UCSD-AML1 (cell line): ENCODE measurements at regions not wholly inside any gene's neighbourhood (a gene's known extent, or its start where the extent isn't known, plus 50 kb on each side); places are given as distances from the start of the nearest gene placed in this dataset.
A peak's percentile ranks its signal among the peaks of the same experiment; 100 is the strongest.
"Not testable (repeated sequence)": the region's sequence is repeated elsewhere in the genome, so short reads cannot be mapped to it uniquely, and the experiment has no call there.

ENCODE experiments used
- DNase-seq: peaks from one replicate; lab custom pipeline; 2025; ENCODE audit not compliant: unreplicated experiment; lab: John Stamatoyannopoulos, UW

DNA sequence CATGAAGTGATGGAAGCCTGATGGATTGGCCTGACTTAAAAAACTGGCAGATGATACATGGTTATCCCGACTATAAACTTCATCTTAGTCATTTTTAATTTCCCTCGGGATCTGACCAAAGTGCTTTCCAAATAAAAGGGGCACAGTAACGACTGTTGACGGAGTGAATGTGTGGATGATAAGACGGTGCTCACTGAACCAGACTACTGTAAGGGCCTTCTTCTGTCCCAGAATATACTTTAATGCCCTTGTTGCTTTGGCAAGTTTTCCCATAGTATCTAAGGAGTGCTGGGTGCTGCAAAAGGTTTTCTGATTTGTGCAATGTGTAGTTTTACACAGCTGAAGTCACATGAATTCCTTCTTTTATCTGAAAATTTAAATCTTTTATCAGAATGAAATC is 373.5 kb downstream of the DSEL start:
- DNase-seq: no peak

DNA sequence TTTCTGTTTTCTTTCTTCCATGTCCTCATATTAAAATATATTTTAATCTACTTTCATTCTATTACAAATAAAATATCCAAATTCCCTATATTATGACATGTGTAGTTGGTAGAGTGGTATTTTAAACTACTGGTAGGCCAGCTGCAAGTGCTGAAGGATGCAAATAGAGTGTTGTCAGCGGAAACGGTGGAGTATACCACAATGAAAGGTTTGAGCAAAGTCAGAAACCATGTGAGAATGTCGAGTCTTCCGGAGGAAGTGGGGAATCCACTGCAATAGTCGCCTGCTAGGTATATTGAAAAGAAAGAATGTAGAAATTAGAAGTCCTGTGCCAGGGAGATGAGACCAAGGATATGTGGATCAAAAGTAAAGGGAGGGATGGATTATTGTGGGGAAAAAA is 373.9 kb downstream of the DSEL start:
- DNase-seq: no peak

DNA sequence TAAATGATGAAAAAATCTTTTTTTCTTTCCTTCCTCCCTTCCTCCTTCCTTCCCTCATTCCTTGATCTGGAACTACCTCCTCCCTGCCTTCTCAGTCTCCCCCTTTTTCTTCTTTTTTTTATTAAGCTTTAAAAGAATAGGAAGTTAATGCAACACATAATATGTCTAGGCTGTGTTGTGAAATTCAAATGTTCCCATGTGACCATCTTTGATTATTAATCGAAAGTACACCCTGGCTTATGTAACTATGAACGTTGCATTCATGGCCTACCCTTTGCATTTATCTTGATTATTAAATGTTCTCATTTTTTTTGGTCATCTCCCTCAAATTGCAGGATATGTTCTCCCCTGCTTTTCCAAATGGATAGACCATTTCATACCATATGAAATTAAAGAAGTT is 376.0 kb downstream of the DSEL start:
- DNase-seq: no peak

DNA sequence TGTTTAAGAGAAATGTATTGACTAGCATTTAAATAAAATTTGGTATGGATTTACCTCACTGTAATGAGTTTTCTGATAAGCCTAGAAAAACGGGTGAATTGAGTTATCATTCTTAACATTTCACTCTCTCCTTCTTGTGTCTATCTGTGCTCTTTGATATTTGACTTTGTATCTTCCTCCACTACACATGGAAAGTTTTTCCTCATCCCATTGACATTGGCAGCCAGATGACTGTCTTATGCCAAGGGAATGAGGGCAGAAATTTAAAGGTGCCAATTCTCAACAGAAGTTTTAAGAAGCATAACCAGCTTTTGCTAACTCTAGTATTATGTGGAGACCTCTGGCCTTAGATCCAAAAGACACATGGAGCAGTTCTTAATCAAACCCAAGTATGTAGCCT is 376.6 kb downstream of the DSEL start:
- no peak for DNase-seq

DNA sequence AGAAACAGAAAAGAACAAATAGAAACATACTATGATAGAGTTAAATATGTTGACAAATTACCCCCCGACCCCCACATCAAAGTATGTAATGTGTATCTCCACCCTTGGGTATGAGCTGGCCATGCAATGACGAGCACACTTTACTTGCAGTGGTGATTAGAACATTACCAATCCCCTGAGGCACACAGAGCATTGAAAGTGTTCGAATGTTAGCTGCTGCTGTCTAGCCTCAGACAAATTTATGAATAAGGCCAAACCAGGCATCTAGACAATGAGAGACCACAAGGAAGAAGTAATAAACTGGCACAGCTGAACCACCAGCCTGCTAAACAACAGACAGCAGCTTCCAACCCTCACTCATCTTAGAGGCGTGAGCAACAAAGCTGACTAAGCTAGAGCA is 380.5 kb downstream of the DSEL start:
- no peak for DNase-seq

DNA sequence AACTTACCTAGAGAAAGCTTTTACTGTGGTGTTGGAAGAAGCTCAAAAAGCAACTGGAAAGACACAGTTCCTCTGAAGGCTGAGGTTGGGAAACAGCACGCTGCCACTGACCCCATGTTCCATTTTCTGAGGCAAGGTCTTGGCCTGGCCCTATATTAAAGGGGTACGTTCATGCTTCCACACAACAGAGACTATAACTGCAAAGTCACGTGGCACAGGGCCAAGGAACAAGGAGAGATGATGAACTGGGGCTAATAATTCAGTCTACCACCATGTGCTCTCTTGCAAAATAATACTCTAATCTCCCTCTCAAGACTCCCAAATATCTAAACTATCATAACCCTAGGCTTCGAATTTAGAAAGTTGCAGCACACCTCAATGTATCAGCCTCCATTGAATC is 381.6 kb downstream of the DSEL start:
- no peak for DNase-seq

DNA sequence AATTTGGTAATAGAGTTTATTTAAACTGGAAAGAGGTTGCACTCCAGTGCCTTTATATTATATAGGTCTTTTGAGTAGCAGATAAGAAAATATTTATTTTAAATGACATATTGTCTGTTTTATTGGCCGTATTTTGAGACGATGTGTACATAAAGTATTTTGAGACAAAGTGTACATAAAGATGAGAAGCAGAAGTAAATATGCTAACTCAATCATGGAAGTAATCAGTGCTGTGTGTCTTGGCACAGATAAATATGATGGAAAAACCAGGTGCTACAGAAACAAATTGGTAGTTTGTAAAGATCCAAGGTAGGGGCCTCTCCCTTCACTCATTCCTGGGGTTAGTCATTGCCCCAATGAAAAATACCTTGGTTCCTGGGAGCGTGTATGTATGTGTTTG is 382.9 kb downstream of the DSEL start:
- DNase-seq: no peak

DNA sequence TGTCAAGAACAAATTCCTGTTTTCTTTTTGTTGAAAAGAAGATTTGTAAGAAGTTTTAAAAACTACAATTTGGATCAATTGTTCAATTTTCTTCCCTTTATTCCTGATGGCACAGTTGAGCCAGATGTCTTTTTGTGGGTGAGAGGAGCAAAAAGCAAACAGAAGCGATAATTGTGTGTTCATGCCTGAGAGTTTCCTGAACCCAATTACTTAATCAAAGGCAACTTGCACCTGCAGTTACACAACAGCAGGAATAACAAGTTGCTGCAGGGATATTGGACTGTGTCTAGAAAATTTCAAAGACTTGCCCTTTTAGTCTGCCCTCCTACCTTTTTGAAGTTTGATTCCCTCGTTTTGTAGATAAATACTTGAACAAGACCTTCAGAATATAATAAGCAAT is 383.6 kb downstream of the DSEL start:
- no peak for DNase-seq

DNA sequence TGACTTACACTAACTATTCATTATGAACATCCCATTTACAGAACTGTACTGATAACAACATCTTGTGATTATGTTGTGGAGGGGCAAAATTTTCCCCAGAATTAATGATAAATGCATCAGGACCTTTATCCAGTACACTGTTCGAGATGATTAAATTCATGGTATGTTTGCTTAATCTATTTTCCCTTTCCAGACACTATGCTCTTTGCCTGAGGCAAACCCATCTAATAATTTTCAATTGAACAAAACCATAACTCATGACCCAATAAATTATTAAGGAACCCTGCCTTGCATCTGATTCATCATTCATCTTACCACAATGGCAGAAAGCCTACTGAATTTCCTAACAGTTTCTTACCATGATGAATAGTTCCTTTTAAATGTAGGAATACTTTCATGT is 385.0 kb downstream of the DSEL start:
- no peak for DNase-seq

DNA sequence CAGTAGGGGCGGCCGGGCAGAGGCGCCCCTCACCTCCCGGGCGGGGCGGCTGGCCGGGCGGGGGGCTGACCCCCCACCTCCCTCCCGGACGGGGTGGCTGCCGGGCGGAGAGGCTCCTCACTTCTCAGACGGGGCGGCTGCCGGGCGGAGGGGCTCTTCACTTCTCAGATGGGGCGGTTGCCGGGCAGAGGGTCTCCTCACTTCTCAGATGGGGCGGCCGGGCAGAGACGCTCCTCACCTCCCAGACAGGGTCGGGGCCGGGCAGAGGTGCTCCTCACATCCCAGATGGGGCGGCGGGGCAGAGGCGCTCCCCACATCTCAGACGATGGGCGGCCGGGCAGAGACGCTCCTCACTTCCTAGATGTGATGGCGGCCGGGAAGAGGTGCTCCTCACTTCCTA is 389.8 kb downstream of the DSEL start:
- not testable (repeated sequence) for DNase-seq

DNA sequence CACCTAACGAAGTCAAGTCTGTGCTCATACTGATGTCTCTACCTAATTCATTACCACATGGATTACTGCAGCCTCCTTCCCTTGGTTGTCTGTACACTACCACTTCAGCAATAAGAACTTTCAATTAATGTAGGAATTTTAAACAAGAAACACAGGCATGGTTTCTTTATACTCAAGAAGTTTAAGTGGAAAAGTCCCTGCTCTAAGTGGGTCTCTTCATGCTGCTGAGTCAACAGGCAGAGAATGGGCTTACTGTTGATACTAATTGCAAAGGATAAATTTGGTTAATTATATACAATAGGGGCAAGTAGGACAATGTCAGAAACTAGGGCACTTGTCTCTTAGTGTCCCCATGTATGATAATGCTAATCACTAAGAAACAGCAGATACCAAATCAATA is 392.6 kb downstream of the DSEL start:
- no peak for DNase-seq

DNA sequence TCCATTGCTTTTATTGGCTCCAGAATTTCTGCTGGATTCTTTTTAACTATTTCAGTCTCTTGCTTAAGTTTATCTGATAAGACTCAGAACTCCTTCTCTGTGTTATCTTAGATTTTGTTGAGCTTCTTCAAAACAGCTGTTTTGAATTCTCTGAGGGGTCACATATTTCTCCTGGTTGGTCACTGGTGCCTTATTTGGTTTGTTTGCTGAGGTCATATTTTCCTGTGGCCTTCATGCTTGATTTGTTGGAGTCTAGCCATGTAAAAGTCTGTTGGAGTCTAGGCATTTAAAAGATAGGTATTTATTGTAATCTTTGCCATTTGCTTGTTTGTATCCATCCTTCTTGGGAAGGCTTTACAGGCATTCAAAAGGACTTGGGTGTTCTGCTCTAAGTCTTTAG is 398.7 kb downstream of the DSEL start:
- no peak for DNase-seq

DNA sequence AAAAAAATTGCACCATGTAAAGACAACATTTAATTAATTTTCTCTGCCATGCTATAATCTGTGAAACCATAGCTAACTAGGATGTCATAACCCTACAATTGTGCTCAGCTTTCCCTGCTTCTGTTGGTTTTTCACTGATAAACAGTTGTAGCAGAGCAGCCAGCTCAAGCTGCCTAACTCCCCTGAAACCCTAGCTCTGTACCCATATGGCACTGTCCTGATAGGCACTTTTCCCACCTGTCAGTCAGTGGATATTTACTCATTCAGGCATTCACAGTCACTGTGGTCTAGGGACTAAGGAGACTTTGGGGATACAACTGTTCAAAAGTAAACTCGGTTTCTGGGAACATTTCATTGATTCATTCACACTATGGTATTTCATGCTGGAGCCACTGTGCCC is 407.0 kb downstream of the DSEL start:
- no peak for DNase-seq

DNA sequence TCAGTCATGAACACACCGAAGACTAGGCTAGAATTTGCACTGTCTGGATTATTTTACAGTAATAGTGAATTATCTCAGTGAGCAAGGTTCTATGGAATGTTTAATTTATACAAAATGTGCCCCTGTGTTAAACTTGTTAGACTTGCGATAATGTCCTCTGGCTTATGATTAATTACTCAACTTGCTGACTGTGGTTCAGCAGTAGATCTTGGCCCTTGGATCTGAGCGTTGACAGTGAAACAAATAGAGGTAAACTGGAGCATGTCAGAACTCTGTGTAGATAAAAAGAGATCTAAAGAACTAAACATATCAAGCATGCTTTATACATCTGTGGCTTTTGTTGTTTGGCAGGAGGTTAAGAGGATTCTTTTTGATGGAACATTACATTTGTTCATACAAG is 407.6 kb downstream of the DSEL start:
- DNase-seq: no peak

DNA sequence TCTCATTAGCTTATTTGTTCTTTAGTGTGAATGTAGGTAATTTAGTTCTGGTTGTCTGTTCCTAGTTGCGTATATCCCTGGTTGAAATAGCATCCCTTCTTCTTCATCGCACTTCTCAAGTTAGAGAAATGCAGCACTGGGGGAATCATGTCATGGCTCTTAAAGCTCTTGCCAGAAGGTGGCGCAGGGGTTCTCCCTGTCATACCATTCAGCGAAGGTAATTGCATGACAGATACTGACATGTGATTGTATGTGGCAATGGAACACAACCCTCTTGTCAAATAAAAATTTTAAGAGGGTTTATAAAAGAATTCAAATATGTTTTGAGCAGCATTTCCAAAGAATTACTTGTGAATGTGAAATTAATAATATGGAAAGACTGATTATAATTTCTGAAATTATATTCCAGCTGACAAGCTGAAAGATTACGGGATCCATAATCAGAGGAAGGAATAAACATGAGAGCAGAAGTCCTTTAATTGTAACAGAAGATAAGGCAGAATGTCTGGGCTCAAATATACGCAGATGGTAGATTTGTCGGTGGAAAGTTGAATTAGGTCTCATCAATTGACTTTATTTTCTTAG is 411.7 kb downstream of the DSEL start:
- peak; percentile 17 for DNase-seq

DNA sequence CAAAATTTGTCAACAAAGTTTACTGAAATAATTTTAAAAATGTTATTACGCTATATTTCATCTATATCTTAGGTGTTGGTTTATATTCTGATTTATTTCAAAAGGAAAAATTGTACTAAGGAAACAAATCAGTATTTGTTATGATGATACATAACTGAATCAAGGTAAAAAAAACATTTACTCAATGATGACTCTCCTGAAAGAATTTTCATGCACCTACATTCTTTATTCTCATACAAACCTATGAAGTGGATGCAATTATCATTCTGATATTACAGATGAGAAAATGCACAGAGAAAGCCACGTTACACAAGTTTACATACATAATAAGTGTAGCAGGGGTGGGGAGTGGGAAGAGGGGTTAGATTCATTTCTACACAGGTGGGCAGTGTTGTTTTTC is 422.4 kb downstream of the DSEL start:
- no peak for DNase-seq

DNA sequence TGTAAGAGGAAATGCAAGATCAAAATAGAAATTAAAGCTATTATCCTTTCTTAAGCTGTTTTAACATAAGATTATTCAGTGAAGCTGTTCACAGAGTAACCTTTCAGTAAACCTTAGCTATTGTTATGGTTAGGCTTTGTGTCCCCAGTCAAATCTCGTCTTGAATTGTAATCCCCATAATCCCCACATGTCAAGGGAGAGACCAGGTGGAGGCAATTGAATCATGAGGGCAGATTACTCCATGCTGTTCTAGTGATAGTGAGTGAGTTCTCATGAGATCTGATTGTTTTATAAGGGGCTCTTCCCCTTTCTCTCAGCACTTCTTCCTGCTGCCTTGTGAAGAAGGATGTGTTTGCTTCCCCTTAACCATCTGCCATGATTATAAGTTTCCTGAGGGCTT is 424.4 kb downstream of the DSEL start:
- no peak for DNase-seq

DNA sequence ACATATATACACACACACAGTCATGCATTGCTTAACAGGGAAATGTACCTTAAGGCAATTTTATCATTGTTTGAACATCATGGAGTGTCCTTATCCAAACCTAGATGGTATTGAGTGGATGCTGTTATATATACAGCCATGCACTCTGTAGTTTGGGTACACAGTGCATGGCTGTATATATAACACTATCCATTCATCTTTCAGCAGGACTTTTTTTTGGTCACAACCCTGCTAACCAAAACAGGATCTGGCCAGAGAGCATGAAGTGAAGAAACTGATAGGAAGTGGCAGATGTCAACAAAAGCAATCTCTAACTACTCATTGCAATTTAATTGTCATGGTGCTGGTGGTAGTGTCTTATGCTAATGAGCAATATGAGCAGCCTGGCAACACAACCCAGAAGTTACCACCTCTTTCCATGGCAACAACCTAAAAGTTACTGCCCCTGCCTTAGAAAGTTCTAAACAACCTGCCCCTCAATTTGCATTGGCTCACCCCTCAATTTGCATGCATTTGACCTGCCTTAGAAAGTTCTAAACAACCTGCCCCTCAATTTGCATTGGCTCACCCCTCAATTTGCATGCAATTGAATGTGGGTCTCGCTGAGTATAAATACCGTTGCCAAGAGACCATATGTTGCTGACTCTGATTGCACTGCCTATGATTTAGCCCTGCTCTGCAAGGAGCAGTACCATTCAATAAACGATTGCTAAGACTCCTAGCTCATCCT is 434.9 kb downstream of the DSEL start:
- no peak for DNase-seq

DNA sequence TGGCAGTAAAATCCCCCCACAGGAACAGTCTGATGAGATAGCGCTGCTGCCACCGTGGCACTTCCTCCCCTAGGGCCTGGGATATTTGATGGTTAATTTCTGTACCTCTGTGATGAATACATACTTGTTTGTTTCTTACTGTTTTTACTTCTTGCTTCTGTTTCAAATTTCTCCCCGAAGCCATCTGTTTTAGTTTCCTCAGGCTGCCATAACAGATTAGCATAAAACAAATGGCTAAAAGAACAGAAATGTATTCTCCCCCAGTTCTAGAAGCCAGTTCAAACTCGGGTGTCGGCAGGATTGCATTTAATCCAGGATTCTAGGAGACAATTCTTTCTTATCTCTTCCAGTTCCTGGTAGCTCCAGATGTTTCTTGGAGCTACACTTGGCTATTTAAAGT is 435.9 kb downstream of the DSEL start:
- no peak for DNase-seq

DNA sequence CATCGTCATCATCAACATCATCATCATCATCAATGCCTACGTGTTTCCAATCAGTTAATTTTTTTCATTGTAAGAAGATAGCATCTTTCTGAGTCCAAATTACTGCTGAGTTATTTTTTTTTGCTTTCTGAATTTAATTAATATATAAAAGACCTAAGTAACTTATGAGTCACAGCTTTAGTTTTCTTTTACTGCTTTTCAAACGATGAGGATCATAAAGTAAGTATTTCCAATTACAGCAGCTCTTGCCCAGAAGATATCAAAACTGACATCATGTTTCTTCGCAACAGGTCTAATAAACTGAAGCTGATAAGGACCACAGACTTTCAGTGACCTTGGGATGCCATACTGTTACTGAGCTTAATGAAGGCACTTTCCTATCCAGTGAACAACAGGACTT is 442.2 kb downstream of the DSEL start:
- DNase-seq: no peak

DNA sequence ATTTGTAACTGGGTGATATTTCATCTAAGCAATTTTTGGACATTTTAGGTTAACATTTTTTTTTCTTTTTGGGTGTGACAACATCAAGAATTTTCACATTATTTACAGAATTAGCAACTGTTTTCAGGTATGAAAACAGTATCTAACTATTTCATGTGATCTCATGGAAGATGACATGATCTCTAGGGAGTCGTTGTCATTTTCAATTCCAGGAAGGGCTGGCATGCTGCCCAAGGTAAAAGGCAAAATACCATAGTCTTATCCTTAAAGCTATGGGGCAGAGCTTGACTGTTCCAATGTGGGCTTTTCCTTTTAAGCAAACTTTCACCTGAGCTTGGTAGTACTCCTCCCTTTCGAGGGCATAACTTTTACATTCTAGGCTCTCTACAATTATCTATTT is 443.7 kb downstream of the DSEL start:
- no peak for DNase-seq

DNA sequence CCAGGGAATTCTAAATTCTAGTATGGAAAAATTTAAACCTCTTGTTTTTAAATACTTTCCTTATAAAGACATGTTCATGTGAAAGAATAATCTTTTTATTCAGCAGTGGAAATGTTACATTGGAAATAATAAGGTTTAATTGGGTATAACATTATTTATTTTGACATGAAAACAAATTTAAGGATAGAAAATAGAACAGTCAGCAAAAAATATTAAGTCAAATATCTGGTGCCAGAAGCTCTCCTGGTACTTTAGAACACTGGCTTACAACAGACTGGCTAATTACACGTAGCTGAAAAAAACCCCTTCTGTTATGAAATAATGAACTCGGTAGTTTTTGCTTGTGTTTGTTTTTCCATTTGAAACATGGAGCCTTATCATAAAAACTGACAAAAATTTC is 447.9 kb downstream of the DSEL start:
- DNase-seq: no peak

DNA sequence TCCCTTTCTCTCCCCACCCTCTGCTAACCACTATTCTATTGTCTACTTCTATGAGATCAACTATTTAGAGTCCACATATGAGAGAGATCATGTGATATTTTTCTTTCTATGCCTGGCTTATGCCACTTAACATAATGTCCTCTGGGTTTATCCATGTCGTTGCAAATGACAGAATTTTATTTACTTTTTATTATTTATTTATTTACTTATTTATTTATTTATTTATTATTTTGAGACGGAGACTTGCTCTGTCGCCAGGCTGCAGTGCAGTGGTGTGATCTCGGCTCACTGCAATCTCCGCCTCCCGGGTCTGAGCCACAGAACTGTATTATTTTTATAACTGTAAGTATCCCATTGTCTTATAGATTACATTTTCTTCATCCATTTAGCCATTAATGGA is 443.4 kb upstream of the CDH19 start:
- DNase-seq: no peak
